Panc1 (cell line): ENCODE measurements at regions not wholly inside any gene's neighbourhood (a gene's known extent, or its start where the extent isn't known, plus 50 kb on each side); places are given as distances from the start of the nearest gene placed in this dataset.

ENCODE experiments used
- CTCF ChIP-seq: fragments of 450-650 bp; IDR thresholded peaks from 2 replicates; pipeline ENCODE4 v1.5.1; 2017; ENCODE audit warnings: mild to moderate bottlenecking
- POLR2AphosphoS5 ChIP-seq: IDR thresholded peaks from 2 replicates; pipeline ENCODE4 v1.6.1; 2012; ENCODE audit warnings: mild to moderate bottlenecking, low read depth, low read length, moderate library complexity

GRCh38 chr3:70471464-70472342 lies 159.3 kb upstream of the MDFIC2 start:
- TF ChIP-seq POLR2AphosphoS5 (no peak), CTCF (no peak)
